ENCODE measurements at regions not wholly inside any gene's neighbourhood (a gene's known extent, or its start where the extent isn't known, plus 50 kb on each side); places are given as distances from the start of the nearest gene placed in this dataset.

- Histone ChIP-seq H3K36me3 (no peaks in the 10 kb centered on the region), H3K9me3 (no peaks in the 10 kb centered on the region), H3K27me3 (no peaks in the 10 kb centered on the region), H3K27ac (no peak overlapping the region), H3K4me1 (no peaks in the 10 kb centered on the region), H3K4me3 (no peak overlapping the region)
- no peak for TF ChIP-seq EP300 (IDR thresholded peaks at IDR 0.05)
- TF ChIP-seq POLR2A (IDR thresholded peaks at IDR 0.05), result no peak
- TF ChIP-seq CTCF (IDR thresholded peaks at IDR 0.05), result no peak
- WGBS, 2 donors, result 61 to 70% methylated on average over 8 to 9 of the region's 9 CpGs
- DNase-seq (ENCODE audit: low spot score in 2 of 2), result no peak
These were observed 81.8 kb upstream of the HPCAL1 start for GRCh38 chr2:10220902-10221391.

GRCh38 chr2:10221443-10221842 is 81.3 kb upstream of the HPCAL1 start:
- H3K27ac ChIP-seq, result no peak overlapping the region
- WGBS, 2 donors, result 50 to 64% methylated on average over 11 of the region's 11 CpGs
- no peak overlapping the region for H3K4me3 ChIP-seq
- H3K36me3 ChIP-seq, result no peaks in the 10 kb centered on the region
- TF ChIP-seq EP300 (IDR thresholded peaks at IDR 0.05), result no peak
- no peak for TF ChIP-seq CTCF (IDR thresholded peaks at IDR 0.05)
- no peak for TF ChIP-seq POLR2A (IDR thresholded peaks at IDR 0.05)
- no peaks in the 10 kb centered on the region for H3K4me1 ChIP-seq
- DNase-seq (ENCODE audit: low spot score in 2 of 2), result no peak
- H3K27me3 ChIP-seq, result no peaks in the 10 kb centered on the region
- H3K9me3 ChIP-seq, result no peaks in the 10 kb centered on the region

- no peaks in the 10 kb centered on the region for H3K9me3 ChIP-seq
- H3K27ac ChIP-seq, result no peak overlapping the region
- WGBS, 2 donors, result 73 to 79% methylated on average over 19 of the region's 19 CpGs
- H3K4me1 ChIP-seq, result no peaks in the 10 kb centered on the region
- no peak for DNase-seq (ENCODE audit: low spot score in 2 of 2)
- H3K36me3 ChIP-seq, result no peaks in the 10 kb centered on the region
- no peaks in the 10 kb centered on the region for H3K27me3 ChIP-seq
- no peak overlapping the region for H3K4me3 ChIP-seq
- no peak for TF ChIP-seq POLR2A (IDR thresholded peaks at IDR 0.05)
- no peak for TF ChIP-seq CTCF (IDR thresholded peaks at IDR 0.05)
- no peak for TF ChIP-seq EP300 (IDR thresholded peaks at IDR 0.05)
These were observed 80.5 kb upstream of the HPCAL1 start for GRCh38 chr2:10221976-10222870.

- no peak for TF ChIP-seq EP300 (IDR thresholded peaks at IDR 0.05)
- no peak for TF ChIP-seq CTCF (IDR thresholded peaks at IDR 0.05)
- Histone ChIP-seq H3K27ac (no peak overlapping the region), H3K27me3 (no peaks in the 10 kb centered on the region), H3K4me3 (no peak overlapping the region), H3K4me1 (no peaks in the 10 kb centered on the region), H3K9me3 (no peaks in the 10 kb centered on the region), H3K36me3 (no peaks in the 10 kb centered on the region)
- 75 to 80% methylated on average over 8 to 9 of the region's 9 CpGs for WGBS, 2 donors
- no peak for DNase-seq (ENCODE audit: low spot score in 2 of 2)
These were observed 79.2 kb upstream of the HPCAL1 start for GRCh38 chr2:10223471-10223870.

GRCh38 chr2:10223932-10224720 is 78.6 kb upstream of the HPCAL1 start:
- no peak overlapping the region for H3K27ac ChIP-seq
- no peaks in the 10 kb centered on the region for H3K36me3 ChIP-seq
- TF ChIP-seq CTCF (IDR thresholded peaks at IDR 0.05), result no peak
- TF ChIP-seq POLR2A (IDR thresholded peaks at IDR 0.05), result no peak
- no peak for TF ChIP-seq EP300 (IDR thresholded peaks at IDR 0.05)
- 91 to 94% methylated on average over 14 to 16 of the region's 16 CpGs for WGBS, 2 donors
- no peaks in the 10 kb centered on the region for H3K4me1 ChIP-seq
- no peak for DNase-seq (ENCODE audit: low spot score in 2 of 2)
- no peaks in the 10 kb centered on the region for H3K27me3 ChIP-seq
- no peaks in the 10 kb centered on the region for H3K9me3 ChIP-seq
- no peak overlapping the region for H3K4me3 ChIP-seq
